Colonic mucosa (tissue), 4 donors: ENCODE measurements at regions not wholly inside any gene's neighbourhood (a gene's known extent, or its start where the extent isn't known, plus 50 kb on each side); places are given as distances from the start of the nearest gene placed in this dataset.
A peak's percentile ranks its signal among the peaks of the same experiment; 100 is the strongest.

ENCODE experiments used
- DNase-seq: peaks from one replicate; pipeline ENCODE4 v3.0.0-alpha.2; 2020
- H3K27ac ChIP-seq: fragments of 200-600 bp; one replicate; pipeline ENCODE4 v1.8.0; 2021
- H3K27me3 ChIP-seq: fragments of 200-600 bp; one replicate; pipeline ENCODE4 v1.8.0; 2021
- H3K36me3 ChIP-seq: fragments of 200-600 bp; one replicate; pipeline ENCODE4 v1.8.0; 2021
- H3K4me1 ChIP-seq: fragments of 200-600 bp; one replicate; pipeline ENCODE4 v1.8.0; 2021; ENCODE audit warnings: mild to moderate bottlenecking
- H3K4me3 ChIP-seq: fragments of 200-600 bp; one replicate; pipeline ENCODE4 v1.8.0; 2021
- H3K9ac ChIP-seq, 2 donors: one replicate each; pipeline ENCODE4 v1.7.0; 2013; ENCODE audit warnings: control low read depth in 2 of 2, low read depth in 2 of 2, low read length in 2 of 2
- H3K9me3 ChIP-seq: fragments of 200-600 bp; one replicate; pipeline ENCODE4 v1.8.0; 2021
- intact Hi-C: fragments of 100-400 bp; cut with DNase I; formaldehyde crosslinking; loops from one replicate; pipeline ENCODE4 v1.14.1; 2022
- TF ChIP-seq, protein P1 (sequence below): fragments of 200-600 bp; IDR thresholded peaks from one replicate; pipeline ENCODE4 v1.8.0; 2022; ENCODE audit warnings: antibody characterized with exemption, mild to moderate bottlenecking
- donor health status: healthy.
- donor health status: DM: no; HTN: no; CAD: no.
- donor health status: DM: no; HTN: no; CAD: no.

DNA sequence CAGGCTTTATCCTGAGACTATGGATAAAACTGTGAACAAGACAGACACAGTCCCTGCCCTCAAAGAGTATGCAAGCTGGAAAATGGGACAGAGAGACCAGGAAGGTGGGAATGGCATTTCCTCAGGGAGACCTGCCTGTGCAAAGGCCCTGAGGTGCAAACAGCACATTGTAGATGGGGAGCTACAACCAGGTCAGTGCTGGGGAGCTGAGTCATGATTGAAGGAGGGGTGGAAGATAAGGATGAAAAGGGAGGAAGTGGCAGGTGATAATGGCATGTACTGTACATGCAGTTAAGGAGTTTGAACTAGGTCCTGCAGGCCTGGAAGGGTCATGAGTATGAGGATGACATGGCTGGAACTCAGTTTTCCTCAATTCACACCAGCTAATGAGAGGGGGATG, 75.5 kb upstream of the BOD1 start:
- H3K4me1 ChIP-seq = no peaks in the 10 kb centered on the region
- DNase-seq = no peak
- intact Hi-C loops = no loop called here

DNA sequence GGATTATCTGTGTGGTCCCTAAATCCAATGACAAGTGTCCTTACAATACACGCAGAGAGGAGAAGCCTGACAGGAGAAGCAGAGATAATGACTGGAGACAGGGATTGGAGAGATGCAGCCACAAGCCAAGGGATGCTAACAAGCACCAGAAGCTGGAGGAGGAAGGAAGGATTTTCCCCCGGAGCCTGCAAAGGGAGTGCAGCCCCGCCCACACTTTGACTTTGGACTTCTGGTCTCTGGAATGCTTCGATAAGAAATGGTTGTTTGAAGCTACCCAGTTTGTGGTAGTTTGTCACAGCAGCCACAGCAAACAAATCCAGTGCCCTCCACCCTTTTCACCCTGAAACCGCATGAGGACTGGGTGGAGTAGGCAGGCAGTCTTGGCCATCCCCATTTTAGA, 77.2 kb upstream of the BOD1 start:
- H3K4me3 ChIP-seq = no peak overlapping the region
- no peaks in the 10 kb centered on the region for H3K27me3 ChIP-seq
- TF ChIP-seq, protein P1, sequence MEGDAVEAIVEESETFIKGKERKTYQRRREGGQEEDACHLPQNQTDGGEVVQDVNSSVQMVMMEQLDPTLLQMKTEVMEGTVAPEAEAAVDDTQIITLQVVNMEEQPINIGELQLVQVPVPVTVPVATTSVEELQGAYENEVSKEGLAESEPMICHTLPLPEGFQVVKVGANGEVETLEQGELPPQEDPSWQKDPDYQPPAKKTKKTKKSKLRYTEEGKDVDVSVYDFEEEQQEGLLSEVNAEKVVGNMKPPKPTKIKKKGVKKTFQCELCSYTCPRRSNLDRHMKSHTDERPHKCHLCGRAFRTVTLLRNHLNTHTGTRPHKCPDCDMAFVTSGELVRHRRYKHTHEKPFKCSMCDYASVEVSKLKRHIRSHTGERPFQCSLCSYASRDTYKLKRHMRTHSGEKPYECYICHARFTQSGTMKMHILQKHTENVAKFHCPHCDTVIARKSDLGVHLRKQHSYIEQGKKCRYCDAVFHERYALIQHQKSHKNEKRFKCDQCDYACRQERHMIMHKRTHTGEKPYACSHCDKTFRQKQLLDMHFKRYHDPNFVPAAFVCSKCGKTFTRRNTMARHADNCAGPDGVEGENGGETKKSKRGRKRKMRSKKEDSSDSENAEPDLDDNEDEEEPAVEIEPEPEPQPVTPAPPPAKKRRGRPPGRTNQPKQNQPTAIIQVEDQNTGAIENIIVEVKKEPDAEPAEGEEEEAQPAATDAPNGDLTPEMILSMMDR = no peak
- peak; percentile 80 for DNase-seq
- H3K36me3 ChIP-seq = no peaks in the 10 kb centered on the region
- no peak overlapping the region for H3K27ac ChIP-seq
- no peaks in the 10 kb centered on the region for H3K9me3 ChIP-seq
- no peak overlapping the region for H3K9ac ChIP-seq
- no peaks in the 10 kb centered on the region for H3K4me1 ChIP-seq
- intact Hi-C loops = no loop called here

More for the DNA sequence above, 75.5 kb upstream of the BOD1 start:
- Histone ChIP-seq H3K27me3 (no peaks in the 10 kb centered on the region), H3K27ac (no peak overlapping the region), H3K4me3 (no peak overlapping the region), H3K9me3 (no peaks in the 10 kb centered on the region), H3K36me3 (no peaks in the 10 kb centered on the region), H3K9ac (no peak overlapping the region)
- TF ChIP-seq, protein P1 = no peak

DNA sequence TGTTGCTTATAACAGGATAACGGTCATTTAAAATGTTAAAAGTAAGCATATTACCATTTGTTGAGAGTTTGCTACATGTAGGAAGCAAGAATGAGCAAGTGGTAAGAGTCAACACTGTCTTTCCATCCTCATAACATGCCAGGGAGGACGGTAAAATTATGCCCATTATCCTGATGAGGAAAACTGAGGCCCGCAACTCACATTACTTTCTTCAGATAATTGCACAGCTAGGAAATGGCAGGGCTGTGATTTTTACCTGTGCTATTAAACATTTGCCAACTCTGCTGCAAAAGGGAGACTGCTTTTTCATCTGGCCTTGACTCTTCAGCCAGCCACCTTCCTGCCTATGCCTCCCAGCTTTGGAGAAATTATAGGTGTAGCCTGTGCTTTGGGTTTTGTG, 79.8 kb upstream of the BOD1 start:
- no peak overlapping the region for H3K27ac ChIP-seq
- DNase-seq = no peak

DNA sequence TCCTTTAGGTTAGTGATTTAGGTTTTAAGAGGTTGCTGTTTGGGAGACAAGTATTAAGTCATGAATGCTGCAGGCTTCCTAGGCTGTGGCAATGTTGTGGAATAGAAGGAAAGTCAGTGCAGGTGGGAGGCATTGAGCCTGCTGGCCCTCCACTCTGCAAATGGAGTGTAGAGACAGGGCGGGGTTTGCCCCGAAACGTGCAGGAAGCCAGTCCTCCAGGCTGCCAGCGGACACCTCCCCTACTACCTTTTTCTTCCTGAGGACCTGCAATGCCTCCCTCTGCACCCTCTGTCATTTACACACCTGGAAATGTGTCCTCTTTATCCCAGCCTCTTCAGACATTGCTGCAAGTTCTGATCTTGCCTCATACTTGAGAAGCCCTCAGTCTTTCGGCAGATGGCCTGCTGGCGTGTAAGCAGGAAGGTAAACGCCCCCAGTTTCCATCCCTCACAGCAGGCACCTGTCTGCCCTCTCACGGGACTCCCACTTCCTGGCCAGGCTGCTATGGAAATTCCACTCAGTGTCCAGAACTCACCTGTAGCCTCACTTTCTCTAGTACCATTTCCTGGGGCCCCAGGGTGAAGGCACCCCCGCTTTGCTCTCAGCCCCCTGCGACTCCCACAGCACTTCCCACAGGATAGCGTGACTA, 81.6 kb upstream of the BOD1 start:
- Histone ChIP-seq H3K4me1 (no peaks in the 10 kb centered on the region), H3K9ac (no peak overlapping the region), H3K4me3 (no peak overlapping the region), H3K27ac (no peak overlapping the region), H3K27me3 (no peaks in the 10 kb centered on the region), H3K9me3 (no peaks in the 10 kb centered on the region), H3K36me3 (no peaks in the 10 kb centered on the region)
- TF ChIP-seq, protein P1 = no peak
- DNase-seq = no peak
- intact Hi-C loops = no loop called here

More for the DNA sequence above, 79.8 kb upstream of the BOD1 start:
- Histone ChIP-seq H3K27me3 (no peaks in the 10 kb centered on the region), H3K36me3 (no peaks in the 10 kb centered on the region), H3K4me3 (no peak overlapping the region), H3K4me1 (no peaks in the 10 kb centered on the region), H3K9me3 (no peaks in the 10 kb centered on the region), H3K9ac (no peak overlapping the region)
- TF ChIP-seq, protein P1 = no peak
- intact Hi-C loops = no loop called here

DNA sequence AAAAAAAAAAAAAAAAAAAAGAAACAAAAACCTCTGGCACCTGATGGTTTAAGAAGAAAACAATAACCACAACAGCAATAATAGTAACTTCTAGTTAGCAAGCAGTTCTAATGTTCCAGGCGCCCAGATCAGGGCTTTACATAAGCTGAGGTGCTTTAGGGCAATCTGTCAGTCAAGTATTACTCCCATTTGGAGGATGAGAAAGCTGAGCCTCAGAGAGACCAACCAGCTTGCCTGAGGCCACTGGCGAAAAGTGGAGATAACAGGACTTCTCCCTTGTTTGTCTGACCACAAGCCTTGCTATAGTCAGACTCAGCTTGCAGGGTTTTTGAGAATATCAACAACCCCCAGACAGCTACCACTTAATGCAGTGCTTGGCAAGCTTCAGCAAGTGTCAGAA, 83.5 kb upstream of the BOD1 start:
- Histone ChIP-seq H3K4me1 (no peaks in the 10 kb centered on the region), H3K27me3 (no peaks in the 10 kb centered on the region), H3K27ac (no peak overlapping the region), H3K9ac (no peak overlapping the region), H3K9me3 (no peaks in the 10 kb centered on the region), H3K4me3 (no peak overlapping the region), H3K36me3 (no peaks in the 10 kb centered on the region)
- no peak for DNase-seq
- TF ChIP-seq, protein P1 = no peak
- intact Hi-C loops = no loop called here
